NT2/D1 (cell line): ENCODE measurements at regions not wholly inside any gene's neighbourhood (a gene's known extent, or its start where the extent isn't known, plus 50 kb on each side); places are given as distances from the start of the nearest gene placed in this dataset.

Source experiments
- DNase-seq: peaks from one replicate; pipeline ENCODE4 v3.0.0-alpha.2; 2011; ENCODE audit warnings: low read depth, low spot score
- H3K27me3 ChIP-seq: 2 replicates; pipeline ENCODE4 v1.6.0; 2011; ENCODE audit warnings: mild to moderate bottlenecking; ENCODE audit not compliant: insufficient read length, insufficient read depth
- H3K36me3 ChIP-seq: 2 replicates; pipeline ENCODE4 v1.6.1; 2011; ENCODE audit warnings: mild to moderate bottlenecking, low read length, mixed read lengths; ENCODE audit not compliant: insufficient read depth, insufficient read length
- H3K4me1 ChIP-seq: 2 replicates; pipeline ENCODE4 v1.5.1; 2011; ENCODE audit not compliant: insufficient read depth, insufficient read length
- H3K4me3 ChIP-seq: 2 replicates; pipeline ENCODE4 v1.5.1; 2011; ENCODE audit warnings: low read depth; ENCODE audit not compliant: insufficient read length
- H3K9ac ChIP-seq: 2 replicates; pipeline ENCODE4 v1.6.0; 2011; ENCODE audit warnings: low read depth; ENCODE audit not compliant: insufficient read length
- H3K9me3 ChIP-seq: 2 replicates; pipeline ENCODE4 v1.5.1; 2011; ENCODE audit warnings: mild to moderate bottlenecking, low read length; ENCODE audit not compliant: insufficient read depth
- SUZ12 ChIP-seq: IDR thresholded peaks from 2 replicates; pipeline ENCODE4 v1.6.1; 2011; ENCODE audit not compliant: insufficient read length, insufficient read depth; ENCODE audit errors: extremely low read depth
- YY1 ChIP-seq: IDR thresholded peaks from 2 replicates; pipeline ENCODE4 v1.6.1; 2011; ENCODE audit not compliant: insufficient read length, insufficient read depth
- ZNF274 ChIP-seq: IDR thresholded peaks from 2 replicates; pipeline ENCODE4 v1.6.1; 2011; ENCODE audit warnings: mild to moderate bottlenecking, low read depth, low read length

DNA sequence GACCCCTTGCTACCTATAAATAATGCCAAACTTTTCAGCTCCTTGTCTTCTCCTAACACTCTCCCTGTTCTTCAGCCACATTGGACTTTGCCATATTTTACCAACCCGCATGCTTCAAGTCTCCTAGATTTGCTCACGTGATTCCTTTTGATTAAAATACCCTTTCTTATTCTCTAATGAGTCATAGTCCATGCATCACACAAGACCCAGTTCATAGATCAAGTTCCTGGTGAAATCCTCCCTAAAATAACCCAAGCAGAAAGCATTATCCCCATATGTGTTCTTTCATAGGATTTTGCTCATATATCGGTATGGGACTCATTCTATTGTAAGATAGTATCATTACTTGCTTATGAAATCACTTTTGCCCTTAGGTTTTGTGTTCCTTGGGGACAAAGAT is 108.9 kb upstream of the STXBP5 start:
- TF ChIP-seq YY1 (no peak), ZNF274 (no peak), SUZ12 (no peak)
- H3K36me3 ChIP-seq, result no peaks in the 10 kb centered on the region
- no peaks in the 10 kb centered on the region for H3K4me1 ChIP-seq

DNA sequence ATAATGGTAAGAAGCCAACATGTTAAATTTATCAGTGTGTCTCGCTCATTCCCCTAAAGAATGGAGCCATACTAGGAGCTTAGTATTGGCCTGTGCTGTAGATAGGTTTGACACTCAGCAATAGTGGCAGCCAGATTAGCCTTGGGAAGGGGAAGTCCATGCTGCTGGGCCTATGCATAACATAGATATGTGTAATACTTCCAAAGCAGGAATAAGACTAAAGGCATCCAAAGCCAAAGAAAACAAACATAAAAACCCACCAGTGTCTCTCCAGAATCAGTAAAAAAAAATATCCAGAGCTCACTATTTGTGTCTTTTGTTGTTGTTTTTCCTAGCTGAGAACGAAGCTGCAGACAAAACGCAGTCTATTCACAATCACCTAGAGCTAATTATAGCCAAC is 104.2 kb upstream of the STXBP5 start:
- Histone ChIP-seq H3K27me3 (no peaks in the 10 kb centered on the region), H3K9ac (no peak overlapping the region), H3K9me3 (no peaks in the 10 kb centered on the region), H3K4me3 (no peak overlapping the region), H3K4me1 (no peaks in the 10 kb centered on the region), H3K36me3 (no peaks in the 10 kb centered on the region)
- TF ChIP-seq YY1, result no peak
- TF ChIP-seq ZNF274, result no peak
- TF ChIP-seq SUZ12, result no peak
- no peak for DNase-seq

More for the DNA sequence above, 108.9 kb upstream of the STXBP5 start:
- Histone ChIP-seq H3K9ac (no peak overlapping the region), H3K4me3 (no peak overlapping the region), H3K27me3 (no peaks in the 10 kb centered on the region), H3K9me3 (no peaks in the 10 kb centered on the region)
- no peak for DNase-seq

DNA sequence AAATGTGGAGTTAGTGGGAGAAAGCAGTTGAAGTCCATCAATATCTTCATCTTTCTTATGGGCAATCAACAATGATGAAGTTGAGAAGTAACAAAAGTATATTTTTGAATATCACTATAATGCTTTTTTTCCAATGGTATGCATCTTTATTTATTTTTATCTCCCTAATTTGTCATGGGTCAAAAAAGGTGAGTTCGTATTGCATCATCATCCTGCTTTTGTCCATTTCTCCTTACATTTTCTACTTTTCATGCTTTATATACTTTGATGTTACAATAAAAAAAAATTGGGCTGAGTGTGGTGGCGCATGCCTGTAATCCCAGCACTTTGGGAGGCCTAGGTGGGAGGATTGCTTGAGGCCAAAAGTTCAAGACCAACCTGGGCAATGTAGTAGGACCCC is 101.2 kb upstream of the STXBP5 start:
- Histone ChIP-seq H3K27me3 (no peaks in the 10 kb centered on the region), H3K4me3 (no peak overlapping the region), H3K9ac (no peak overlapping the region), H3K36me3 (no peaks in the 10 kb centered on the region), H3K9me3 (no peaks in the 10 kb centered on the region), H3K4me1 (no peaks in the 10 kb centered on the region)
- DNase-seq, result no peak
- TF ChIP-seq SUZ12, result no peak
- TF ChIP-seq YY1, result no peak
- TF ChIP-seq ZNF274, result no peak

DNA sequence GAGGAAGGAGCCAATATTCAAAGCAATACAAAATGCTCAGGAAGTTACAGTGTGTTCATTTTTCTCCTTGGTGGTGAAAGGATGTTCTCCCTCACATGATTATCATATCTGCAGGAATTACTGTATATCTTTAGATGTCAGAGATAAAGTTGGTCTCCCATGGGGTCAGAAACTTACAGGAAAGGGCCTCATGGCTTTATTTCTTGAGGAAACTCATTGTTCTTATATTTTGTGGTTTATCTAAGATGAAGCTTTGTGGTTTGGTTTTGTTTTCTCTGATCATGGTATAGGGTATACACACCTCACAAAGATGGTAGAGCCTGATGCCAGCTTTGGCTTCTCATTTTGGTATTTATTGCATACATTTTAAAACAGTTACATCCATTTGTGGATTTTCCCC is 100.5 kb upstream of the STXBP5 start:
- H3K36me3 ChIP-seq, result no peaks in the 10 kb centered on the region
- no peak for TF ChIP-seq SUZ12
- no peak for TF ChIP-seq ZNF274
- TF ChIP-seq YY1, result no peak
- H3K4me1 ChIP-seq, result no peaks in the 10 kb centered on the region

DNA sequence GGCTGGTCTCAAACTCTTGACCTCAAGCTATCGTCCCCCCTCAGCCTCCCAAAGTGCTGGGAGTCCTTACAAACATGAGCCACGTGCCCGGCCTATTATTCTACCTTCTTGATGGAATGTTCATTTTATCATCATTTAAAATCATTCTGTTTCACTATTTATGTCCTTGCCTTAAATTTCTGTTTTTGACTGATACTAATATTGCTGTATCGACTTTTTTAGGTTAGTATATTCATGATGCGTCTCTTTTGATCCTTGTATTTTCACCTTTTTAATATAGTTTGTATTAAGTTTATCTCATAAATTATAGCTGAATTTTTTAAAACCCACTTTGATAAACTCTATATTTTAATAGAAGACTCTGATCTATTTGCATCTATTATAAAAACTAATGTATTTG is 98.4 kb upstream of the STXBP5 start:
- H3K9ac ChIP-seq, result no peak overlapping the region
- H3K27me3 ChIP-seq, result no peaks in the 10 kb centered on the region
- no peak for DNase-seq
- no peak for TF ChIP-seq SUZ12
- TF ChIP-seq YY1, result no peak
- H3K4me1 ChIP-seq, result no peaks in the 10 kb centered on the region
- H3K36me3 ChIP-seq, result no peaks in the 10 kb centered on the region
- H3K4me3 ChIP-seq, result no peak overlapping the region
- H3K9me3 ChIP-seq, result no peaks in the 10 kb centered on the region

More for the DNA sequence above, 100.5 kb upstream of the STXBP5 start:
- DNase-seq, result no peak
- no peaks in the 10 kb centered on the region for H3K9me3 ChIP-seq
- no peak overlapping the region for H3K9ac ChIP-seq
- H3K27me3 ChIP-seq, result no peaks in the 10 kb centered on the region
- no peak overlapping the region for H3K4me3 ChIP-seq

DNA sequence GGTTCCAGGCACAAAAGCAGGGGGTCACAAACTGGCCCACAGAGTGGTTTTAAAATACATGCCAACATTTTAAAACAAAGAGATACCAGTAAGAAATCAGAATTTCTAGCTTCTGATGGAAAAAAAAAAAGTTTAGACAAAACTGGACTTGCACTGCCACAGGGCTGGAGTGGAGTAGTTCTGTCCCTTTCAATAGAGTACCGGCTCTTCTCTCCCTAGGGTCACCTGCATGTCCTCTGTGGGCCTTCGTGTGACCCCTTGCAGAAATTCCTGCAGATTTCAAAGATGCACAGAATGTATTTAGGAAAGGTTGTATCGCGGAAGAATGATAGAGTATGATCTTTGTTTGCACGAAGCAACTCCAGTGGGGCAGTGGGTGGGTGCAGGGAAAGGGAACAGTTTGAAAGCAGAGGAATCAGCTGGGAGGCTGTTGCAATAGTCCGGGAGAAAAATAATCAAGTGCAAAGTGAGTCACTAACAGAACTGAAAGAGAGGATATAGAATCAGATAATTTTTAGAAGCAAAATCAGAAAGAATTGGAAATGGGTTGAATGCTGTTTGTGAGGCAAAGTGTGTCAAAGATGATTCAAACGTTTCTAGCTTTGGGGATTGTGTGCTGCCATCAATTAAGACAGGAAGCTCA is 97.3 kb upstream of the STXBP5 start:
- Histone ChIP-seq H3K9ac (no peak overlapping the region), H3K9me3 (no peaks in the 10 kb centered on the region), H3K4me3 (no peak overlapping the region), H3K27me3 (no peaks in the 10 kb centered on the region), H3K36me3 (no peaks in the 10 kb centered on the region), H3K4me1 (no peaks in the 10 kb centered on the region)
- no peak for DNase-seq
- TF ChIP-seq SUZ12, result no peak
- no peak for TF ChIP-seq ZNF274
- no peak for TF ChIP-seq YY1

DNA sequence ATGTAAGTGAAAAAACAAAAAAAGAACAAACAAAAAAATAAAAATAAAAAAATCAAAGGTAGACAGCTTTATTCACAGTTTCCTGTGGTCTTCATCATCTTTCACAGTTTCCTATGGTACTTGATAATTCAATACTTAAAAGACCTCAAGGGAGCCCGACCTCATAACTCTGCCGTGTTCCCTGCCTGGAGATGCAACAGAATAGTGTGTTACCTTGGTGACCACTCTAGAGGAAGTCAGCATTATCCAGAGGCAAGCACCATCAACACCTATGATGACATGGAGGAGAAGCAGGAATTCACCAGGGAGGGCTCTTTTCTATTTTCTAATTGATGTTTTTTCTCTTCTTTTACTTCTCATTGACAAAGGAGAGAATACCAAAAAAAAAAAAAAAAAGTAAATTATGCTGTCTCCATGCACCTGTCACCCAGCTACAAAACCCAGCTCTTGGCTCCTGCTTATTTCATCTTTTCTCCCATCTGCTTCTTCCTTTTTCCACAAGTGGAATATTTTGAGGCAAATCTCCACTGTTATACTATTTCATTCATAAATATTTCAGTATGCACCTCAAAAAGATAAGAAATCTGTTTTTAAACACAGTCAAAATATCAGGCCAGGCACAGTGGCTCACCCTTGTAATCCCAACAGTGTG is 95.8 kb upstream of the STXBP5 start:
- TF ChIP-seq ZNF274 (no peak), SUZ12 (no peak), YY1 (no peak)

More for the DNA sequence above, 95.8 kb upstream of the STXBP5 start:
- no peak overlapping the region for H3K9ac ChIP-seq
- DNase-seq, result no peak
- no peaks in the 10 kb centered on the region for H3K27me3 ChIP-seq
- H3K9me3 ChIP-seq, result no peaks in the 10 kb centered on the region
- no peaks in the 10 kb centered on the region for H3K36me3 ChIP-seq
- no peak overlapping the region for H3K4me3 ChIP-seq
- H3K4me1 ChIP-seq, result no peaks in the 10 kb centered on the region
